K562 (cell line): ENCODE measurements at regions not wholly inside any gene's neighbourhood (a gene's known extent, or its start where the extent isn't known, plus 50 kb on each side); places are given as distances from the start of the nearest gene placed in this dataset.

Source experiments
- TF ChIP-seq, protein P1 (sequence below): fragments of 200-600 bp; sonication (generic); IDR thresholded peaks from one replicate; pipeline ENCODE4 v1.6.1; 2012; ENCODE audit warnings: mild to moderate bottlenecking, low read depth, low read length, inconsistent platforms
- TF ChIP-seq, protein P2 (sequence below): fragments of 250-450 bp; sonication (Bioruptor Pico); IDR thresholded peaks from 2 replicates; pipeline ENCODE4 v1.8.0; 2022; ENCODE audit warnings: inconsistent platforms, mild to moderate bottlenecking, moderate library complexity, borderline replicate concordance

DNA sequence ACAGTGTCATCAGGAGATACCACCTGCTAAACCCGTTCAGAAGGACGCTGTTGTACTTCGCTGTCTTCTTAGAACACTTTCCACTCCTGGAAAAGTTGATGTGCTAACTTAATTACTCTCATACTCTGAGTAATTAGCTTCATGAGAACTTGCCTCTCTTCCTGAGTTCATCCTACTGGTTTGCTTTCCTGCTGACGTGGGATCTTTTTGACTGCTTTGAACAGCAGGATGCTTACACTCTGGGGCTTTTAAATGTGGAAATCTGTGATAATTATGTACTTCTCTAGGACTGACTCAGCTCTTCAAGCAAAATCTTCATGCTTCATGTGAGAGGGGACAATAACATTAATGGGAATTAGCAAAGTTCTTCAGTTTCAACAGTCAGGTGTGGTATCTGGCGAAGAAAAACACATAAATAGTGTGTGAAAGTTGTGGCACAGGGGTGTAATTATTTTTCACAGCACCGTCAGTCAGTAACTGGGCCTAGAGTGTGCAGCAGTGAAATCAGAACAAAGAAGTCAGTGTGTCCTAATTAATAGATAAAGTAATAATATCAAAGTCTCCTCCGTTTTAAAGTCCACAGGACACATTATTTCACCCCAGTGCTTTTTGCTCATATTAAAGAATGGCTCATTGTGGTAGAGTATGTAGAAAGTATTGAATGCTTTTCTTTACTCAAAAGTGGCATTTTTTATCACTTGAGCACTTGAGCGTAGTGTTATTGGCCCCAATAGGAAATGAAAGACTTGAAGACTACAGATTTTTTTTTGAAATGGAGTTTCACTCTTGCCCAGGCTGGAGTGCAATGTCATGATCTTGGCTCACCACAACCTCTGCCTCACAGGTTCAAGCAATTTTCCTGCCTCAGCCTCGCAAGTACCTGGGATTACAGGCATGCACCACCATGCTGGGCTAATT lies 140.9 kb upstream of the DMRT1 start (continued):
- TF ChIP-seq, protein P1, sequence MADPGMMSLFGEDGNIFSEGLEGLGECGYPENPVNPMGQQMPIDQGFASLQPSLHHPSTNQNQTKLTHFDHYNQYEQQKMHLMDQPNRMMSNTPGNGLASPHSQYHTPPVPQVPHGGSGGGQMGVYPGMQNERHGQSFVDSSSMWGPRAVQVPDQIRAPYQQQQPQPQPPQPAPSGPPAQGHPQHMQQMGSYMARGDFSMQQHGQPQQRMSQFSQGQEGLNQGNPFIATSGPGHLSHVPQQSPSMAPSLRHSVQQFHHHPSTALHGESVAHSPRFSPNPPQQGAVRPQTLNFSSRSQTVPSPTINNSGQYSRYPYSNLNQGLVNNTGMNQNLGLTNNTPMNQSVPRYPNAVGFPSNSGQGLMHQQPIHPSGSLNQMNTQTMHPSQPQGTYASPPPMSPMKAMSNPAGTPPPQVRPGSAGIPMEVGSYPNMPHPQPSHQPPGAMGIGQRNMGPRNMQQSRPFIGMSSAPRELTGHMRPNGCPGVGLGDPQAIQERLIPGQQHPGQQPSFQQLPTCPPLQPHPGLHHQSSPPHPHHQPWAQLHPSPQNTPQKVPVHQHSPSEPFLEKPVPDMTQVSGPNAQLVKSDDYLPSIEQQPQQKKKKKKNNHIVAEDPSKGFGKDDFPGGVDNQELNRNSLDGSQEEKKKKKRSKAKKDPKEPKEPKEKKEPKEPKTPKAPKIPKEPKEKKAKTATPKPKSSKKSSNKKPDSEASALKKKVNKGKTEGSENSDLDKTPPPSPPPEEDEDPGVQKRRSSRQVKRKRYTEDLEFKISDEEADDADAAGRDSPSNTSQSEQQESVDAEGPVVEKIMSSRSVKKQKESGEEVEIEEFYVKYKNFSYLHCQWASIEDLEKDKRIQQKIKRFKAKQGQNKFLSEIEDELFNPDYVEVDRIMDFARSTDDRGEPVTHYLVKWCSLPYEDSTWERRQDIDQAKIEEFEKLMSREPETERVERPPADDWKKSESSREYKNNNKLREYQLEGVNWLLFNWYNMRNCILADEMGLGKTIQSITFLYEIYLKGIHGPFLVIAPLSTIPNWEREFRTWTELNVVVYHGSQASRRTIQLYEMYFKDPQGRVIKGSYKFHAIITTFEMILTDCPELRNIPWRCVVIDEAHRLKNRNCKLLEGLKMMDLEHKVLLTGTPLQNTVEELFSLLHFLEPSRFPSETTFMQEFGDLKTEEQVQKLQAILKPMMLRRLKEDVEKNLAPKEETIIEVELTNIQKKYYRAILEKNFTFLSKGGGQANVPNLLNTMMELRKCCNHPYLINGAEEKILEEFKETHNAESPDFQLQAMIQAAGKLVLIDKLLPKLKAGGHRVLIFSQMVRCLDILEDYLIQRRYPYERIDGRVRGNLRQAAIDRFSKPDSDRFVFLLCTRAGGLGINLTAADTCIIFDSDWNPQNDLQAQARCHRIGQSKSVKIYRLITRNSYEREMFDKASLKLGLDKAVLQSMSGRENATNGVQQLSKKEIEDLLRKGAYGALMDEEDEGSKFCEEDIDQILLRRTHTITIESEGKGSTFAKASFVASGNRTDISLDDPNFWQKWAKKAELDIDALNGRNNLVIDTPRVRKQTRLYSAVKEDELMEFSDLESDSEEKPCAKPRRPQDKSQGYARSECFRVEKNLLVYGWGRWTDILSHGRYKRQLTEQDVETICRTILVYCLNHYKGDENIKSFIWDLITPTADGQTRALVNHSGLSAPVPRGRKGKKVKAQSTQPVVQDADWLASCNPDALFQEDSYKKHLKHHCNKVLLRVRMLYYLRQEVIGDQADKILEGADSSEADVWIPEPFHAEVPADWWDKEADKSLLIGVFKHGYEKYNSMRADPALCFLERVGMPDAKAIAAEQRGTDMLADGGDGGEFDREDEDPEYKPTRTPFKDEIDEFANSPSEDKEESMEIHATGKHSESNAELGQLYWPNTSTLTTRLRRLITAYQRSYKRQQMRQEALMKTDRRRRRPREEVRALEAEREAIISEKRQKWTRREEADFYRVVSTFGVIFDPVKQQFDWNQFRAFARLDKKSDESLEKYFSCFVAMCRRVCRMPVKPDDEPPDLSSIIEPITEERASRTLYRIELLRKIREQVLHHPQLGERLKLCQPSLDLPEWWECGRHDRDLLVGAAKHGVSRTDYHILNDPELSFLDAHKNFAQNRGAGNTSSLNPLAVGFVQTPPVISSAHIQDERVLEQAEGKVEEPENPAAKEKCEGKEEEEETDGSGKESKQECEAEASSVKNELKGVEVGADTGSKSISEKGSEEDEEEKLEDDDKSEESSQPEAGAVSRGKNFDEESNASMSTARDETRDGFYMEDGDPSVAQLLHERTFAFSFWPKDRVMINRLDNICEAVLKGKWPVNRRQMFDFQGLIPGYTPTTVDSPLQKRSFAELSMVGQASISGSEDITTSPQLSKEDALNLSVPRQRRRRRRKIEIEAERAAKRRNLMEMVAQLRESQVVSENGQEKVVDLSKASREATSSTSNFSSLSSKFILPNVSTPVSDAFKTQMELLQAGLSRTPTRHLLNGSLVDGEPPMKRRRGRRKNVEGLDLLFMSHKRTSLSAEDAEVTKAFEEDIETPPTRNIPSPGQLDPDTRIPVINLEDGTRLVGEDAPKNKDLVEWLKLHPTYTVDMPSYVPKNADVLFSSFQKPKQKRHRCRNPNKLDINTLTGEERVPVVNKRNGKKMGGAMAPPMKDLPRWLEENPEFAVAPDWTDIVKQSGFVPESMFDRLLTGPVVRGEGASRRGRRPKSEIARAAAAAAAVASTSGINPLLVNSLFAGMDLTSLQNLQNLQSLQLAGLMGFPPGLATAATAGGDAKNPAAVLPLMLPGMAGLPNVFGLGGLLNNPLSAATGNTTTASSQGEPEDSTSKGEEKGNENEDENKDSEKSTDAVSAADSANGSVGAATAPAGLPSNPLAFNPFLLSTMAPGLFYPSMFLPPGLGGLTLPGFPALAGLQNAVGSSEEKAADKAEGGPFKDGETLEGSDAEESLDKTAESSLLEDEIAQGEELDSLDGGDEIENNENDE: no peak
- TF ChIP-seq, protein P2, sequence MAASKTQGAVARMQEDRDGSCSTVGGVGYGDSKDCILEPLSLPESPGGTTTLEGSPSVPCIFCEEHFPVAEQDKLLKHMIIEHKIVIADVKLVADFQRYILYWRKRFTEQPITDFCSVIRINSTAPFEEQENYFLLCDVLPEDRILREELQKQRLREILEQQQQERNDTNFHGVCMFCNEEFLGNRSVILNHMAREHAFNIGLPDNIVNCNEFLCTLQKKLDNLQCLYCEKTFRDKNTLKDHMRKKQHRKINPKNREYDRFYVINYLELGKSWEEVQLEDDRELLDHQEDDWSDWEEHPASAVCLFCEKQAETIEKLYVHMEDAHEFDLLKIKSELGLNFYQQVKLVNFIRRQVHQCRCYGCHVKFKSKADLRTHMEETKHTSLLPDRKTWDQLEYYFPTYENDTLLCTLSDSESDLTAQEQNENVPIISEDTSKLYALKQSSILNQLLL (CRISPR knock-in tag): no peak
